CD8-positive, alpha-beta memory T cell (primary cell): ENCODE measurements at regions not wholly inside any gene's neighbourhood (a gene's known extent, or its start where the extent isn't known, plus 50 kb on each side); places are given as distances from the start of the nearest gene placed in this dataset.
"Not testable (repeated sequence)": the region's sequence is repeated elsewhere in the genome, so short reads cannot be mapped to it uniquely, and the experiment has no call there.

Source experiments
- CTCF ChIA-PET: fragments of 350-600 bp; sonication (Branson Sonifier 250); formaldehyde crosslinking; loops from one replicate; lab custom pipeline; 2021; ENCODE audit warnings: antibody characterized with exemption; lab: Charles Lee
- POLR2A ChIA-PET: fragments of 350-600 bp; sonication (Branson Sonifier 250); formaldehyde crosslinking; loops from one replicate; lab custom pipeline; 2021; ENCODE audit warnings: antibody characterized with exemption; lab: Charles Lee
- DNase-seq, 5 donors: peaks; one replicate each; pipeline versions ENCODE4 v3.0.0 to v3.0.0-alpha.2; 2020 to 2022; ENCODE audit warnings: mixed read lengths in 1 of 5
- H3K27ac ChIP-seq: one replicate; pipeline ENCODE4 v1.7.0; 2013; ENCODE audit warnings: low read depth, mild to moderate bottlenecking, low read length, moderate library complexity
- H3K27me3 ChIP-seq: 2 replicates; pipeline ENCODE4 v1.7.0; 2013; ENCODE audit warnings: low read length, mild to moderate bottlenecking; ENCODE audit not compliant: insufficient read depth, poor library complexity, severe bottlenecking
- H3K36me3 ChIP-seq: 2 replicates; pipeline ENCODE4 v1.7.0; 2013; ENCODE audit warnings: mild to moderate bottlenecking, low read length, moderate library complexity; ENCODE audit not compliant: insufficient read depth
- H3K4me1 ChIP-seq: 2 replicates; pipeline ENCODE4 v1.7.0; 2013; ENCODE audit warnings: mild to moderate bottlenecking, low read length, moderate library complexity; ENCODE audit not compliant: insufficient read depth
- H3K4me3 ChIP-seq: 2 replicates; pipeline ENCODE4 v1.7.0; 2013; ENCODE audit warnings: mild to moderate bottlenecking, low read length
- H3K9me3 ChIP-seq: 2 replicates; pipeline ENCODE4 v1.7.0; 2013; ENCODE audit warnings: mild to moderate bottlenecking, low read length
- H3K27ac Mint-ChIP-seq, 8 donors: one replicate each; pipeline ENCODE4 v1.8.0; 2020 to 2021; ENCODE audit warnings: mixed read lengths in 8 of 8, mild to moderate bottlenecking in 6 of 8, inconsistent platforms in 3 of 8, moderate library complexity in 3 of 8
- H3K27me3 Mint-ChIP-seq, 2 donors: one replicate each; pipeline ENCODE4 v1.8.0; 2020 to 2021; ENCODE audit warnings: mixed read lengths in 2 of 2, mild to moderate bottlenecking in 1 of 2, moderate library complexity in 1 of 2
- H3K36me3 Mint-ChIP-seq, 3 donors: one replicate each; pipeline ENCODE4 v1.8.0; 2020 to 2021; ENCODE audit warnings: mixed read lengths in 3 of 3, inconsistent platforms in 1 of 3, mild to moderate bottlenecking in 1 of 3
- H3K4me1 Mint-ChIP-seq, 3 donors: one replicate each; pipeline ENCODE4 v1.8.0; 2020 to 2021; ENCODE audit warnings: mixed read lengths in 3 of 3, inconsistent platforms in 1 of 3, mild to moderate bottlenecking in 1 of 3
- H3K4me3 Mint-ChIP-seq, 7 donors: one replicate each; pipeline ENCODE4 v1.8.0; 2020 to 2021; ENCODE audit warnings: mixed read lengths in 7 of 7, mild to moderate bottlenecking in 6 of 7, moderate library complexity in 4 of 7, inconsistent platforms in 2 of 7
- H3K9me3 Mint-ChIP-seq, 5 donors: one replicate each; pipeline ENCODE4 v1.8.0; 2020 to 2022; ENCODE audit warnings: mixed read lengths in 5 of 5, mild to moderate bottlenecking in 3 of 5, moderate library complexity in 2 of 5, inconsistent platforms in 1 of 5

GRCh38 chr3:198143300-198144137 lies 183.5 kb downstream of the LMLN start:
- H3K36me3 ChIP-seq, H3K4me1 Mint-ChIP-seq, H3K4me1 ChIP-seq, DNase-seq, H3K27me3 ChIP-seq, H3K27ac Mint-ChIP-seq, H3K4me3 ChIP-seq, H3K9me3 ChIP-seq, H3K36me3 Mint-ChIP-seq, H3K9me3 Mint-ChIP-seq, CTCF ChIA-PET, POLR2A ChIA-PET, H3K27me3 Mint-ChIP-seq, H3K27ac ChIP-seq, H3K4me3 Mint-ChIP-seq: not testable (repeated sequence)

DNA sequence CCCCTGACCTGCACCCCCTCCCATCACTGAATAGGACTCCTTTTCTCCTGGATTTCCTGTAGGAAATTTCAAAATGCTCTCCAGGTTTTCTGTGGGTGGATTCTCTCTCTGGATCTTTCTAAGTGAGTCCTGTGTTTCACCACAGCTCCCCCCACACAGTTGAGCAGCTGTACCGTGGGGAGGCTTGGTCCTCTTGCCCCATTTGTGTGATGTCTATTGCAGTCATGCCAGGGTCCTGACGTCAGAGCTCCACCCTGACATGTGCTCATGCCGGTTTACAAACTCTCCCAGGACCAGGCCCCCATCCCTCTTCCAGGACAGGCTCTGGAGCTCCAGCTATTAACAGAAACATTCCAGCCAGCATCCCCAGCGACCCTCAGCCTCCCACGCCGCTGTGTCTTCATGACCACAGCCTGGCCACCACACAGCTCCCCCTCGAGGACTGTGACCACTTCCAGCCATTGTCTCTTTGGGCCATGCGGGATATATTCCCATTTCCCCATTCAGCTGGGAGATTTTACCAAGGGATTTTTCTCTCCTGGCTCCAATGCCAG lies 185.3 kb downstream of the LMLN start:
- H3K27ac Mint-ChIP-seq, POLR2A ChIA-PET, H3K36me3 Mint-ChIP-seq, H3K4me1 ChIP-seq, H3K9me3 ChIP-seq, H3K27me3 Mint-ChIP-seq, H3K27me3 ChIP-seq, DNase-seq, H3K27ac ChIP-seq, H3K4me1 Mint-ChIP-seq, H3K4me3 Mint-ChIP-seq, H3K36me3 ChIP-seq, H3K9me3 Mint-ChIP-seq, H3K4me3 ChIP-seq, CTCF ChIA-PET: not testable (repeated sequence)

- CTCF ChIA-PET, result not testable (repeated sequence)
Measured at GRCh38 chr3:198146070-198146469, 186.1 kb downstream of the LMLN start.

DNA sequence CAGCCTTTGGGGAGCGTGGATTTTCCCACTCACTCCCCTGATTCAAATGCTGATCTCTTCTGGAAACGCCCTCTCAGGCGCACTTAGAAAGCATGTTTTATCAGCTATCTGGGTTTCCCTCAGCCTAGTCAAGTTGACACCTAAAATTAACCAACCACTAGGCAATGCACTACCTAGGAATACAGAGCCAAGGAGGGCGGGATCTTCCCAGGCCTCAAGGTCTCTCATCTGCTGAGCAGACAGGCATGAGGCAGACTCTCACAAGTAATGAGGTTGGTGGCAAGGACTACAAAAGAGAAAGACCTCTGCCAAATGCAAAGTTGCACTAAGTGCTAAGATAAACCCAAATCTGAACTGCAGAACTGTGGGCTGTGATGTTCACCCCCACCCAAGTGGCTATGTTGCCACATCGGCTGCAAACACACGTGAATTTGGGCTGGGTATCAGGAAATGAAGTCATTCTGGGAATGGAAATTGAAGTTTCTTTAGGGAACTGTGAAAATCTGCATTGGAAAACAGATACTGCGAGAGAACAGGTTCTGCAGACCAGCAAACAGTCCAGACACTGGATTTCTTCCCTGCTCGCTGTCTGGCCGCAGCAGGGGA lies 186.6 kb downstream of the LMLN start:
- H3K4me1 Mint-ChIP-seq, POLR2A ChIA-PET, H3K36me3 ChIP-seq, H3K9me3 ChIP-seq, H3K4me3 ChIP-seq, H3K27me3 Mint-ChIP-seq, CTCF ChIA-PET, H3K27me3 ChIP-seq, H3K4me3 Mint-ChIP-seq, DNase-seq, H3K4me1 ChIP-seq, H3K9me3 Mint-ChIP-seq, H3K36me3 Mint-ChIP-seq, H3K27ac Mint-ChIP-seq, H3K27ac ChIP-seq: not testable (repeated sequence)

More at GRCh38 chr3:198146070-198146469, 186.1 kb downstream of the LMLN start:
- H3K4me1 Mint-ChIP-seq, H3K4me1 ChIP-seq, DNase-seq, H3K27ac ChIP-seq, H3K27me3 Mint-ChIP-seq, POLR2A ChIA-PET, H3K4me3 Mint-ChIP-seq, H3K27ac Mint-ChIP-seq, H3K36me3 Mint-ChIP-seq, H3K4me3 ChIP-seq, H3K36me3 ChIP-seq, H3K27me3 ChIP-seq, H3K9me3 ChIP-seq, H3K9me3 Mint-ChIP-seq: not testable (repeated sequence)

- H3K27ac Mint-ChIP-seq, CTCF ChIA-PET, H3K4me1 ChIP-seq, H3K4me1 Mint-ChIP-seq, H3K9me3 ChIP-seq, H3K36me3 Mint-ChIP-seq, H3K27me3 Mint-ChIP-seq, H3K4me3 Mint-ChIP-seq, H3K36me3 ChIP-seq, H3K27ac ChIP-seq, H3K27me3 ChIP-seq, H3K9me3 Mint-ChIP-seq, DNase-seq, POLR2A ChIA-PET, H3K4me3 ChIP-seq: not testable (repeated sequence)
Measured at GRCh38 chr3:198147213-198147612, 187.2 kb downstream of the LMLN start.

DNA sequence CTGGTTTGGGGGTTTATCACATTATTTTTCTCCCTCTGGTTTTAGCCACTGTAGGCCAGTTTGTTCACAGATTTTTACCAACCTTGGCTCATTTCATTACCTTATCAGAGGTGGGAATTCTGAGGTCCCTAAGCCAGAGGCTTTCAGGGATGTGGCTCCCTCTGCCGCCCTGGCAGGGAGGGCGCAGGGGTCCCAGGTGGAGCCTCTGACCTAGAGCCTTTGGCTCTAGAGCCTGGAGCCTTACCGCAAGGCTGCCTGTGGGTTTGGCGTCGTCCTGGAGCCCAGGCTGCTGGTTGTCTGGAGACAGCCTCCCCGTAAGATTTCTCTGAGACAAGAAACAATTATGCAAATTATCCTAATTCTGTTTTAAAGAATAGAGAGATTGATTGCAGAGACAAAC lies 188.0 kb downstream of the LMLN start:
- H3K27me3 ChIP-seq, H3K36me3 Mint-ChIP-seq, CTCF ChIA-PET, H3K27ac ChIP-seq, H3K9me3 Mint-ChIP-seq, H3K9me3 ChIP-seq, H3K4me1 ChIP-seq, H3K36me3 ChIP-seq, H3K27me3 Mint-ChIP-seq, POLR2A ChIA-PET, H3K4me3 ChIP-seq, DNase-seq, H3K27ac Mint-ChIP-seq, H3K4me3 Mint-ChIP-seq, H3K4me1 Mint-ChIP-seq: not testable (repeated sequence)

GRCh38 chr3:198149904-198150303 lies 189.9 kb downstream of the LMLN start:
- POLR2A ChIA-PET, CTCF ChIA-PET, H3K4me3 ChIP-seq, H3K27me3 ChIP-seq, H3K27ac ChIP-seq, H3K4me3 Mint-ChIP-seq, H3K4me1 ChIP-seq, H3K9me3 ChIP-seq, H3K4me1 Mint-ChIP-seq, H3K36me3 ChIP-seq, H3K36me3 Mint-ChIP-seq, H3K27me3 Mint-ChIP-seq, H3K9me3 Mint-ChIP-seq, H3K27ac Mint-ChIP-seq, DNase-seq: not testable (repeated sequence)

DNA sequence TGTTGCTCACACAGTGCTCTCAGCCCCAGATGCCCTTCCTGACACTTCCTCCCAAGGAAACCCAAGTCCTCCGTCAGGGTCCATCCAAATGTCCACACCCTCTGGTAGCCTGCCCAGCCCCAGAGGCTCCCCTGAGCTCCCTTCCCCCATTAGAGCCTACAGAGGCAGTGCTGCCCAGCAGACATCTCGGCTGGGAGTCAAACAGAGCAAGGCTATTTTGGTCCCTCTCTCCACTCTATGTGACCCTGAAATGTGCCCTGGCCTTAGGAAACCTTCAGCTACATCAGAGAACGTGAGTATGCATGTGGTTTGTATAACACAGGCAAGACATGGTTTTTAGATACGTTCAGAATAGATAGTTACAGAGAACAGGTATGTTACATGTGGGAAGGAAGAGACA lies 191.8 kb downstream of the LMLN start:
- H3K4me1 ChIP-seq, H3K9me3 Mint-ChIP-seq, H3K27ac ChIP-seq, H3K4me3 ChIP-seq, H3K4me3 Mint-ChIP-seq, H3K27me3 Mint-ChIP-seq, CTCF ChIA-PET, H3K4me1 Mint-ChIP-seq, H3K36me3 Mint-ChIP-seq, H3K27me3 ChIP-seq, H3K9me3 ChIP-seq, H3K36me3 ChIP-seq, DNase-seq, POLR2A ChIA-PET, H3K27ac Mint-ChIP-seq: not testable (repeated sequence)
